ENCODE measurements at regions not wholly inside any gene's neighbourhood (a gene's known extent, or its start where the extent isn't known, plus 50 kb on each side); places are given as distances from the start of the nearest gene placed in this dataset.

DNA sequence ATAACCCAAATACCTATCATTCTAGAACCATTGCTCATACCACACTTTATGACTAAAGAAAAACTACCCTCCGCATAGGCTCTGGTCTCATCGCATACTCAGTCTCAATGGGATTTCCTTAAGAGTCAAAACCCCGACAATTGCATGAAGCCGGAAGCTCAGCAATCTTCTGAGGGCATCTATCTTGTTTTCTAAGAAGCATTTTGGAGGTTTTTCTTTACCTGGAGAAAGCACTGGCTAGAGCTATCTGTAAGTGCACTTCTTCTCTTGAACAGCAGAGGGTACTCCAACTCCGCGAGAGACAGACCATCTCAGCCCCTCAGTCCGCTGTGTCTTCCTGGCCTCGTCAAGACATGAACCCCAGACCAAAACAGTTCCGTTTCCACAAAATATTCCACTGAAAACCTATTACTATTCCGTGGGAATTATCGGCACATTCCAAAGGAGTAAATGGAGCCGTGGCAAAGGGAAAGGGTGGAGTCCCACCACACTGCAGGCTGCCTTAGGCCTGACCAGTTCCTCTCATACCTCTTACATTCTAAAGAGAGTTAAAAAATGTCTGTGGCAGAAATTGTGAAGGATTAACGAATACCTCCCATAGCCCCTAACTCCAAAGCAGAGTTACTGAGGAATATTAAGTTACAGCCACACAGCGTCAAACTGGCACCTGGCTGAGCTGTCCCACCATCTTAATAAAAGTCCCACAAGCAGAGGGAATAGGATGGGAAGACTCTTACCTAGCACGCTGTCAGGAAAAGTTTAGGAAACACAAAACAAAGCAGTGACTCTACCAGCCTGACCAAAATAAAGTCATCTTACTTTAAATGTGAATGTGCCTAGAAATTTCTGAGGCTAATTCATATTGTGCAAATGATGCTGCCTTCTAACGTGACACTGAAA, 325.6 kb upstream of the VRK2 start:
- ChIA-PET POLR2A (no interaction called here), CTCF (interaction anchor here (0.7 kb wide), 2 partner anchors 20 to 215 kb away, joined by 3 to 6 read pairs; no protein-coding TSS in a partner anchor)
- in situ Hi-C loops (cut with HindIII; ENCODE audit: low pct_unique_long_range_greater_than_20kb, low sequenced_read_pairs): no loop called here
- Histone ChIP-seq H3K4me1 (ENCODE audit: control insufficient read depth, insufficient read depth, low read length) (no peaks in the 10 kb centered on the region), H3K9me3 (ENCODE audit: control insufficient read depth, insufficient read depth, low read depth, low read length) (no peaks in the 10 kb centered on the region), H3K36me3 (ENCODE audit: control insufficient read depth, insufficient read depth, low read length) (no peaks in the 10 kb centered on the region), H3K27ac (ENCODE audit: low read length) (no peak overlapping the region), H3K4me3 (ENCODE audit: low read depth in 2 of 2, low read length in 2 of 2) (peak overlapping the region in 1 of 2 experiments; percentile 30; a peak in 1 of 4 replicates), H3K27me3 (ENCODE audit: control insufficient read depth, insufficient read depth, low read length) (no peaks in the 10 kb centered on the region)
- intact Hi-C loops (cut with micrococcal nuclease; ENCODE audit: unreplicated experiment): no loop called here
- peak; percentile 99 for ATAC-seq
- BruUV-seq (replicated peaks): no TSS peak
- TF ChIP-seq CTCF (IDR thresholded peaks at IDR 0.05) (peak; percentile 90), TCF7L2 (IDR thresholded peaks at IDR 0.05; ENCODE audit: low read depth, low read length) (no peak), SIN3A (IDR thresholded peaks at IDR 0.05; ENCODE audit: borderline replicate concordance, insufficient read depth, low read depth, low read length) (no peak)
- TF ChIP-seq, protein P1, sequence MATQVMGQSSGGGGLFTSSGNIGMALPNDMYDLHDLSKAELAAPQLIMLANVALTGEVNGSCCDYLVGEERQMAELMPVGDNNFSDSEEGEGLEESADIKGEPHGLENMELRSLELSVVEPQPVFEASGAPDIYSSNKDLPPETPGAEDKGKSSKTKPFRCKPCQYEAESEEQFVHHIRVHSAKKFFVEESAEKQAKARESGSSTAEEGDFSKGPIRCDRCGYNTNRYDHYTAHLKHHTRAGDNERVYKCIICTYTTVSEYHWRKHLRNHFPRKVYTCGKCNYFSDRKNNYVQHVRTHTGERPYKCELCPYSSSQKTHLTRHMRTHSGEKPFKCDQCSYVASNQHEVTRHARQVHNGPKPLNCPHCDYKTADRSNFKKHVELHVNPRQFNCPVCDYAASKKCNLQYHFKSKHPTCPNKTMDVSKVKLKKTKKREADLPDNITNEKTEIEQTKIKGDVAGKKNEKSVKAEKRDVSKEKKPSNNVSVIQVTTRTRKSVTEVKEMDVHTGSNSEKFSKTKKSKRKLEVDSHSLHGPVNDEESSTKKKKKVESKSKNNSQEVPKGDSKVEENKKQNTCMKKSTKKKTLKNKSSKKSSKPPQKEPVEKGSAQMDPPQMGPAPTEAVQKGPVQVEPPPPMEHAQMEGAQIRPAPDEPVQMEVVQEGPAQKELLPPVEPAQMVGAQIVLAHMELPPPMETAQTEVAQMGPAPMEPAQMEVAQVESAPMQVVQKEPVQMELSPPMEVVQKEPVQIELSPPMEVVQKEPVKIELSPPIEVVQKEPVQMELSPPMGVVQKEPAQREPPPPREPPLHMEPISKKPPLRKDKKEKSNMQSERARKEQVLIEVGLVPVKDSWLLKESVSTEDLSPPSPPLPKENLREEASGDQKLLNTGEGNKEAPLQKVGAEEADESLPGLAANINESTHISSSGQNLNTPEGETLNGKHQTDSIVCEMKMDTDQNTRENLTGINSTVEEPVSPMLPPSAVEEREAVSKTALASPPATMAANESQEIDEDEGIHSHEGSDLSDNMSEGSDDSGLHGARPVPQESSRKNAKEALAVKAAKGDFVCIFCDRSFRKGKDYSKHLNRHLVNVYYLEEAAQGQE (IDR thresholded peaks at IDR 0.05; ENCODE audit: insufficient read depth in 1 of 2, low read depth in 2 of 2, low read length in 1 of 2): no peak
- DNase-seq (ENCODE audit: low read depth, low spot score): peak; percentile 65

- no peaks in the 10 kb centered on the region for H3K36me3 ChIP-seq (ENCODE audit: control insufficient read depth, insufficient read depth, low read length)
- in situ Hi-C loops (cut with HindIII; ENCODE audit: low pct_unique_long_range_greater_than_20kb, low sequenced_read_pairs): no loop called here
- ATAC-seq (no peak), DNase-seq (ENCODE audit: low read depth, low spot score) (no peak)
- ChIA-PET POLR2A (no interaction called here), CTCF (no interaction called here)
- H3K27me3 ChIP-seq (ENCODE audit: control insufficient read depth, insufficient read depth, low read length): no peaks in the 10 kb centered on the region
- intact Hi-C loops (cut with micrococcal nuclease; ENCODE audit: unreplicated experiment): no loop called here
- no peaks in the 10 kb centered on the region for H3K4me1 ChIP-seq (ENCODE audit: control insufficient read depth, insufficient read depth, low read length)
- H3K9me3 ChIP-seq (ENCODE audit: control insufficient read depth, insufficient read depth, low read depth, low read length): no peaks in the 10 kb centered on the region
- TF ChIP-seq SIN3A (IDR thresholded peaks at IDR 0.05; ENCODE audit: borderline replicate concordance, insufficient read depth, low read depth, low read length): no peak
- BruUV-seq (replicated peaks): no TSS peak
- no peak overlapping the region for H3K4me3 ChIP-seq (ENCODE audit: low read depth in 2 of 2, low read length in 2 of 2)
- H3K27ac ChIP-seq (ENCODE audit: low read length): no peak overlapping the region
Observed at GRCh38 chr2:57725337-57725947, 321.2 kb upstream of the VRK2 start.

DNA sequence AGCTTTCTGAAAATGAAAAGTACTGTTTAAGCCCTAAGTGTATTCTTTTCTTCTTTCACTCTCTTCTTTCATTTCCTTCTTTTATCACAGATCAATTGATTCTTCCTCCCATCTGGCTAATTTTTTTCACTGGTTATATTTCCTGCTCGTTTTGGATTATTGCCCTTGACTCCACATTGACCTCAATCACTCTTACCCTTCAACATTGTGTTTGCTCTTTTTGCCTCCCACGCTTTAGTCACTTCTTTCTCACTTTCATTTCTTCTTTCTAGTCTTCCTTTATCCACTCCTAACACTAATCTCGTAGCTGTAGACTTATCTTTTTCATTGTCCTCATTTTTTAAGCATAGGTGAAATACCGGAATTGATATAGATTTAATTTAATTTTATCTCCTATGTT, 320.3 kb upstream of the VRK2 start:
- BruUV-seq (replicated peaks): no TSS peak
- no peak overlapping the region for H3K4me3 ChIP-seq (ENCODE audit: low read depth in 2 of 2, low read length in 2 of 2)
- no peaks in the 10 kb centered on the region for H3K4me1 ChIP-seq (ENCODE audit: control insufficient read depth, insufficient read depth, low read length)
- TF ChIP-seq, protein P1 (IDR thresholded peaks at IDR 0.05; ENCODE audit: insufficient read depth in 1 of 2, low read depth in 2 of 2, low read length in 1 of 2): no peak
- TF ChIP-seq SIN3A (IDR thresholded peaks at IDR 0.05; ENCODE audit: borderline replicate concordance, insufficient read depth, low read depth, low read length) (no peak), POLR2AphosphoS5 (IDR thresholded peaks at IDR 0.05; ENCODE audit: low read depth, low read length) (no peak), CTCF (IDR thresholded peaks at IDR 0.05) (no peak), TCF7L2 (IDR thresholded peaks at IDR 0.05; ENCODE audit: low read depth, low read length) (no peak)
- no peaks in the 10 kb centered on the region for H3K27me3 ChIP-seq (ENCODE audit: control insufficient read depth, insufficient read depth, low read length)
- intact Hi-C loops (cut with micrococcal nuclease; ENCODE audit: unreplicated experiment): no loop called here
- no peaks in the 10 kb centered on the region for H3K9me3 ChIP-seq (ENCODE audit: control insufficient read depth, insufficient read depth, low read depth, low read length)
- no peaks in the 10 kb centered on the region for H3K36me3 ChIP-seq (ENCODE audit: control insufficient read depth, insufficient read depth, low read length)
- in situ Hi-C loops (cut with HindIII; ENCODE audit: low pct_unique_long_range_greater_than_20kb, low sequenced_read_pairs): no loop called here
- CTCF ChIA-PET: no interaction called here
- no peak overlapping the region for H3K27ac ChIP-seq (ENCODE audit: low read length)
- POLR2A ChIA-PET: no interaction called here
- no peak for DNase-seq (ENCODE audit: low read depth, low spot score)
- ATAC-seq: no peak

Measured in Panc1 (cell line).